ENCODE measurements at regions not wholly inside any gene's neighbourhood (a gene's known extent, or its start where the extent isn't known, plus 50 kb on each side); places are given as distances from the start of the nearest gene placed in this dataset.
"Not testable (repeated sequence)": the region's sequence is repeated elsewhere in the genome, so short reads cannot be mapped to it uniquely, and the experiment has no call there.

DNA sequence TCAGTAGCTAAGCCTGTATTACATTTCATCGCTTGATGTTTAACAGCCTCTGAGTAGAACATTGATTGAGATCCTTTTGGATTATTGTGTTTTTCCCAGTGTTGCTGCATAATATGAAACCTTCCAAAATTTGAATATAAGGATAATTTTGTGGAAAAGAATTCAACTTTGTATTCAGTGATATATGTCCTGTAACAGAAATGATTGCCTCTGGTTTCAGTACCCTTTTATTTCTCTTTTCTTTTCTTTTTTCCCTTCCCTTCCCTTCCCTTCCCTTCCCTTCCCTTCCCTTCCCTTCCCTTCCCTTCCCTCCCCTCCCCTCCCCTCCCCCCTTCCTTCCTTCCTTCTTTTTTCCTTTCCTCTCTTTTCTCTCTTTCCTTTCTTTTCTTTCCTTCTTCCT is 74.6 kb downstream of the UTRN start:
- H3K4me3 ChIP-seq (ENCODE audit: insufficient read length, low read depth), result no peak overlapping the region
- no peak for TF ChIP-seq SUZ12 (IDR thresholded peaks at IDR 0.05; ENCODE audit: extremely low read depth, insufficient read depth, insufficient read length)
- TF ChIP-seq YY1 (IDR thresholded peaks at IDR 0.05; ENCODE audit: insufficient read depth, insufficient read length), result no peak
- no peak for TF ChIP-seq ZNF274 (IDR thresholded peaks at IDR 0.05; ENCODE audit: low read depth, low read length)
- no peaks in the 10 kb centered on the region for H3K9me3 ChIP-seq (ENCODE audit: insufficient read depth, low read length)
- H3K27me3 ChIP-seq (ENCODE audit: insufficient read depth, insufficient read length), result no peaks in the 10 kb centered on the region
- no peak for DNase-seq (ENCODE audit: low read depth, low spot score)
- H3K36me3 ChIP-seq (ENCODE audit: insufficient read depth, insufficient read length, low read length), result no peaks in the 10 kb centered on the region
- no peak overlapping the region for H3K9ac ChIP-seq (ENCODE audit: insufficient read length, low read depth)
- H3K4me1 ChIP-seq (ENCODE audit: insufficient read depth, insufficient read length), result no peaks in the 10 kb centered on the region

- Histone ChIP-seq H3K4me1 (ENCODE audit: insufficient read depth, insufficient read length) (no peaks in the 10 kb centered on the region), H3K36me3 (ENCODE audit: insufficient read depth, insufficient read length, low read length) (no peaks in the 10 kb centered on the region), H3K9me3 (ENCODE audit: insufficient read depth, low read length) (no peaks in the 10 kb centered on the region), H3K9ac (ENCODE audit: insufficient read length, low read depth) (no peak overlapping the region), H3K4me3 (ENCODE audit: insufficient read length, low read depth) (no peak overlapping the region), H3K27me3 (ENCODE audit: insufficient read depth, insufficient read length) (no peaks in the 10 kb centered on the region)
- no peak for TF ChIP-seq ZNF274 (IDR thresholded peaks at IDR 0.05; ENCODE audit: low read depth, low read length)
- TF ChIP-seq YY1 (IDR thresholded peaks at IDR 0.05; ENCODE audit: insufficient read depth, insufficient read length), result no peak
- TF ChIP-seq SUZ12 (IDR thresholded peaks at IDR 0.05; ENCODE audit: extremely low read depth, insufficient read depth, insufficient read length), result no peak
- DNase-seq (ENCODE audit: low read depth, low spot score), result no peak
Measured at GRCh38 chr6:144360401-144360800, 75.3 kb downstream of the UTRN start.

GRCh38 chr6:144361016-144361415 is 75.9 kb downstream of the UTRN start:
- no peak overlapping the region for H3K4me3 ChIP-seq (ENCODE audit: insufficient read length, low read depth)
- TF ChIP-seq SUZ12 (IDR thresholded peaks at IDR 0.05; ENCODE audit: extremely low read depth, insufficient read depth, insufficient read length) (no peak), YY1 (IDR thresholded peaks at IDR 0.05; ENCODE audit: insufficient read depth, insufficient read length) (no peak), ZNF274 (IDR thresholded peaks at IDR 0.05; ENCODE audit: low read depth, low read length) (no peak)
- H3K9ac ChIP-seq (ENCODE audit: insufficient read length, low read depth), result no peak overlapping the region
- H3K4me1 ChIP-seq (ENCODE audit: insufficient read depth, insufficient read length), result no peaks in the 10 kb centered on the region
- no peaks in the 10 kb centered on the region for H3K36me3 ChIP-seq (ENCODE audit: insufficient read depth, insufficient read length, low read length)
- no peaks in the 10 kb centered on the region for H3K27me3 ChIP-seq (ENCODE audit: insufficient read depth, insufficient read length)
- no peak for DNase-seq (ENCODE audit: low read depth, low spot score)
- H3K9me3 ChIP-seq (ENCODE audit: insufficient read depth, low read length), result no peaks in the 10 kb centered on the region

DNA sequence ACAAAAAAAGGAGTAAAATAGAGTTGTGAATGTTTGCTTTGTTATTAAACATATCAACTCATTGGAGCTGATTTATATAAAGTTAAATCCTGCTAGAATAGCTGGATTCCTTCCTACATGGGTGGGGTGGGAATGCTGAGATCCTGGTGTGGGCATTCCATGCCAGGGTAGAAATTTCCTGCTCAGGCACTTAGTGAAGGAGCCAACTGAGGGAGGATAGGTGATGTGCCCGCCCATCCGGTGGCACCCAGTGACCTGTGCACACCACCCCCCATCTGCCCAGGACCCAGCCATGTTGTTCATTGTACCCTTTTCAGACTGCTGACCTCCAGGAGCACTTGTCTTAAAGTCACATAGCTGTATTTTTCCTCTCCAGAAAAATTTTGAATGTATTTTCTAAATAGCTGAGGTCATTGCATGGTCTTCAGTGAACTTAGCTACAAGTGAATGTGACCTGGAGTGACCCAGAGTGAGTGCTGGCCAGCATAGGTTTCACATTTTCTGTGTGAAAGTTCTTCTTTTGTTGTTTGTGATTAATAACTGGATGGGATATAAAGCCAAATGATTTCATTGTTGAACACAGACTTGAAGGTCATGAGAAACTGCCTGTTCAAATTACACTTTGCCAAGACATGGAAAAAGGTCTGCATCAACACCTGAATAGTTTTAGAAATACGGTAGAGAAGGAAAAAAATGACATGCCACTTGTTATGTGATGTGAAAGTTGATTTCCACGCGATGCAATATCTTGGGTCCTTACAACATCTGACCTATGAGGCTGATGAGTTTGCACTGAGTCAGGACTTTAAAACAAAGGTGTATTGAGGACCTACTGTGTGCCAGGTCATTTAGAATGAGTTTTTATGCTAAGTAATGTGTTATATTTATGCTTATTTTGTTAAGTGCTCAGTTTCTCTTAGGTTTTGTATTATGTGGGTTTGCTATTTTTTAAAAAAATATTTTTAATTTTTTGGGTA is 77.2 kb downstream of the UTRN start:
- TF ChIP-seq YY1 (IDR thresholded peaks at IDR 0.05; ENCODE audit: insufficient read depth, insufficient read length) (no peak), SUZ12 (IDR thresholded peaks at IDR 0.05; ENCODE audit: extremely low read depth, insufficient read depth, insufficient read length) (no peak), ZNF274 (IDR thresholded peaks at IDR 0.05; ENCODE audit: low read depth, low read length) (no peak)

DNA sequence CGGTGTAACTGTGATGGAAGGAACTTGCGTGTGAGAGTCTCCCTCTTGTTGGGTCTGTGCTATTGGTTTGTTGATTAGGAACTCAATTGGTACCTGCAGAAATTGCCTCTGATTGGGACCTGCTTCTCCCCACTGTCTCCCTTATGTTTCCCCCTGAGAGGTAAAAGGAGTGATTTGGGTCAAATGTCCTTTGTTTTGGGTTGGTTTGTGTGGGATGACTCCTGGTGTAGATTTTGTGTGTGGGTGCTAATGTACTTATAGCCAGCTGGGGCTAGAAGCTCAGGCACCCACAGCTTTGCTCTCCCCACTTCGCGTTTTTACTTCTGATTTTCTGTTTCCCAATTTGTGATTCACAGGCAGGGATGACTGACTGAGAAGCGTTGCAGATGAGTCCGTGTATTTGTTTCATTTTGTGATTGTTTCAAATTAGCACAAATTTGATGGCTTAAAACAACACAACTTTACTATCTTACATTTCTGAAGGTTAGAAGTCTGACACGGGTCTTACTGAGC is 79.1 kb downstream of the UTRN start:
- no peak for DNase-seq (ENCODE audit: low read depth, low spot score)
- no peaks in the 10 kb centered on the region for H3K36me3 ChIP-seq (ENCODE audit: insufficient read depth, insufficient read length, low read length)
- H3K9me3 ChIP-seq (ENCODE audit: insufficient read depth, low read length), result no peaks in the 10 kb centered on the region
- no peaks in the 10 kb centered on the region for H3K27me3 ChIP-seq (ENCODE audit: insufficient read depth, insufficient read length)
- no peak overlapping the region for H3K9ac ChIP-seq (ENCODE audit: insufficient read length, low read depth)
- H3K4me3 ChIP-seq (ENCODE audit: insufficient read length, low read depth), result no peak overlapping the region
- no peaks in the 10 kb centered on the region for H3K4me1 ChIP-seq (ENCODE audit: insufficient read depth, insufficient read length)
- TF ChIP-seq ZNF274 (IDR thresholded peaks at IDR 0.05; ENCODE audit: low read depth, low read length), result no peak
- TF ChIP-seq YY1 (IDR thresholded peaks at IDR 0.05; ENCODE audit: insufficient read depth, insufficient read length), result no peak
- no peak for TF ChIP-seq SUZ12 (IDR thresholded peaks at IDR 0.05; ENCODE audit: extremely low read depth, insufficient read depth, insufficient read length)

More for the DNA sequence above, 77.2 kb downstream of the UTRN start:
- no peak overlapping the region for H3K4me3 ChIP-seq (ENCODE audit: insufficient read length, low read depth)
- no peaks in the 10 kb centered on the region for H3K36me3 ChIP-seq (ENCODE audit: insufficient read depth, insufficient read length, low read length)
- no peak for DNase-seq (ENCODE audit: low read depth, low spot score)
- no peaks in the 10 kb centered on the region for H3K9me3 ChIP-seq (ENCODE audit: insufficient read depth, low read length)
- no peaks in the 10 kb centered on the region for H3K27me3 ChIP-seq (ENCODE audit: insufficient read depth, insufficient read length)
- H3K4me1 ChIP-seq (ENCODE audit: insufficient read depth, insufficient read length), result no peaks in the 10 kb centered on the region
- H3K9ac ChIP-seq (ENCODE audit: insufficient read length, low read depth), result no peak overlapping the region

DNA sequence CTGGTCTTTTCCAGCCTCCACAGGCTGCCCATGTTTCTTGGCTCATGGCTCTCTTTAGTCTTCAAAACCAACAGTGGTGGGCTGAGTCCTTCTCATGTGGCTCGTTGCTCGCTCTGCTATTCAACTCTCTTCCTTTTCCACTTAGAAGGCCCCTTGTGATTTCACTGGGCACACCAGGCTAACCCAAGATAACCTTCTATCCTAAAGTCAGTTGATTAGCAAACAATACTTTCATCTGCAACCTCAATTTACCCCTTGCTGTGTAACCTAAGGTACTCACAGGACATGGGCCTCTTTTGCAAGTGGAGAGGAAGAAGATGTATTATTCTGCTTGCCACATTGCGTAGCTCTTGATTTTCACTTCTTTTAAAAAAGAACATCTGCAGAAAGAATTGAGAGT is 79.6 kb downstream of the UTRN start:
- TF ChIP-seq SUZ12 (IDR thresholded peaks at IDR 0.05; ENCODE audit: extremely low read depth, insufficient read depth, insufficient read length), result no peak
- TF ChIP-seq ZNF274 (IDR thresholded peaks at IDR 0.05; ENCODE audit: low read depth, low read length), result no peak
- TF ChIP-seq YY1 (IDR thresholded peaks at IDR 0.05; ENCODE audit: insufficient read depth, insufficient read length), result no peak
- no peaks in the 10 kb centered on the region for H3K9me3 ChIP-seq (ENCODE audit: insufficient read depth, low read length)
- H3K36me3 ChIP-seq (ENCODE audit: insufficient read depth, insufficient read length, low read length), result no peaks in the 10 kb centered on the region
- H3K4me1 ChIP-seq (ENCODE audit: insufficient read depth, insufficient read length), result no peaks in the 10 kb centered on the region
- no peak for DNase-seq (ENCODE audit: low read depth, low spot score)
- no peaks in the 10 kb centered on the region for H3K27me3 ChIP-seq (ENCODE audit: insufficient read depth, insufficient read length)
- no peak overlapping the region for H3K4me3 ChIP-seq (ENCODE audit: insufficient read length, low read depth)
- H3K9ac ChIP-seq (ENCODE audit: insufficient read length, low read depth), result no peak overlapping the region

DNA sequence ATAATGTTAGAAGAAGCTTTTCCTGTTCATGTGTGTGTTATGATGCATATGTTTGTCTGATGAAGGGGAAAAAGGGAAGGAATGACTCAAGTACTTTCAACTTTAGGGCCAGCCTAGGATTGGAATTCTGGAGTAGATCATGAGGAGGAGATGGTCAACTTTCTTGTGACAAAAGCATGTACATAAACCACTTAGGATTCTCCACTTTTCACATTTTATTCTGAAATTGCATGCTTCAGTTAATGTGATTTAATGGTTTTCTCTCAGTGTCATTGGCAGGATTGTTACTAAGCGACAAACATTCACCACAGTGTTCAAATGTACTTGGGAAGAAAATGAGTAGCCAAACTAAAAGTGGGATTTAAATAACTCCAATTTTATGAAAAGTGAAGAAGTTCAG is 80.1 kb downstream of the UTRN start:
- H3K9me3 ChIP-seq (ENCODE audit: insufficient read depth, low read length), result no peaks in the 10 kb centered on the region; the same call in 1 of the 2 replicates
- no peak for DNase-seq (ENCODE audit: low read depth, low spot score)
- no peaks in the 10 kb centered on the region for H3K27me3 ChIP-seq (ENCODE audit: insufficient read depth, insufficient read length)
- no peak overlapping the region for H3K9ac ChIP-seq (ENCODE audit: insufficient read length, low read depth)
- no peaks in the 10 kb centered on the region for H3K4me1 ChIP-seq (ENCODE audit: insufficient read depth, insufficient read length)
- no peaks in the 10 kb centered on the region for H3K36me3 ChIP-seq (ENCODE audit: insufficient read depth, insufficient read length, low read length)
- no peak overlapping the region for H3K4me3 ChIP-seq (ENCODE audit: insufficient read length, low read depth)
- TF ChIP-seq SUZ12 (IDR thresholded peaks at IDR 0.05; ENCODE audit: extremely low read depth, insufficient read depth, insufficient read length), result no peak
- no peak for TF ChIP-seq ZNF274 (IDR thresholded peaks at IDR 0.05; ENCODE audit: low read depth, low read length)
- no peak for TF ChIP-seq YY1 (IDR thresholded peaks at IDR 0.05; ENCODE audit: insufficient read depth, insufficient read length)

GRCh38 chr6:144369696-144370095 is 84.6 kb downstream of the UTRN start:
- not testable (repeated sequence) for H3K4me3 ChIP-seq (ENCODE audit: insufficient read length, low read depth); H3K9me3 ChIP-seq (ENCODE audit: insufficient read depth, low read length); DNase-seq (ENCODE audit: low read depth, low spot score); H3K27me3 ChIP-seq (ENCODE audit: insufficient read depth, insufficient read length); H3K9ac ChIP-seq (ENCODE audit: insufficient read length, low read depth); H3K36me3 ChIP-seq (ENCODE audit: insufficient read depth, insufficient read length, low read length); H3K4me1 ChIP-seq (ENCODE audit: insufficient read depth, insufficient read length)

All from NT2/D1 (cell line).